Brain microvascular endothelial cell (primary cell): ENCODE measurements at regions not wholly inside any gene's neighbourhood (a gene's known extent, or its start where the extent isn't known, plus 50 kb on each side); places are given as distances from the start of the nearest gene placed in this dataset.

Experiments
- DNase-seq: peaks from one replicate; pipeline ENCODE4 v3.0.0-alpha.2; 2020
- H3K27ac ChIP-seq: fragments of 250-450 bp; sonication (Bioruptor Pico); 2 replicates; pipeline ENCODE4 v1.5.1; 2020; ENCODE audit warnings: mild to moderate bottlenecking, moderate library complexity
- H3K27me3 ChIP-seq: fragments of 250-450 bp; sonication (Bioruptor Pico); replicated peaks from 2 replicates; pipeline ENCODE4 v1.5.1; 2020; ENCODE audit warnings: mild to moderate bottlenecking
- H3K36me3 ChIP-seq: fragments of 250-450 bp; sonication (Bioruptor Pico); replicated peaks from 2 replicates; pipeline ENCODE4 v1.5.1; 2020; ENCODE audit warnings: mild to moderate bottlenecking
- H3K4me3 ChIP-seq: 2 replicates; pipeline ENCODE4 v1.5.1; 2011; ENCODE audit warnings: low read depth, mild to moderate bottlenecking, control low read depth, low read length, moderate library complexity
- CTCF ChIP-seq: IDR thresholded peaks from 2 replicates; pipeline ENCODE4 v1.5.1; 2011; ENCODE audit warnings: low read depth, mild to moderate bottlenecking, moderate library complexity, low read length, control low read depth, inconsistent platforms; ENCODE audit errors: missing control alignments
- in situ Hi-C: cut with HindIII; loops from 2 replicates; pipeline ENCODE4 v1.10.0; 2017; ENCODE audit warnings: low sequenced_read_pairs, low pct_ligation_motif_present

GRCh38 chr18:78643981-78644380 is 335.6 kb upstream of the SALL3 start:
- in situ Hi-C loops = no loop called here
- DNase-seq = no peak
- TF ChIP-seq CTCF = no peak
- H3K27ac ChIP-seq = no peak overlapping the region
- H3K36me3 ChIP-seq = no peaks in the 10 kb centered on the region
- H3K4me3 ChIP-seq = no peak overlapping the region
- no peaks in the 10 kb centered on the region for H3K27me3 ChIP-seq

- no peak overlapping the region for H3K4me3 ChIP-seq
- H3K27ac ChIP-seq = no peak overlapping the region
- no peaks in the 10 kb centered on the region for H3K27me3 ChIP-seq
- no peaks in the 10 kb centered on the region for H3K36me3 ChIP-seq
- DNase-seq = no peak
- in situ Hi-C loops = no loop called here
- TF ChIP-seq CTCF = no peak
Observed at GRCh38 chr18:78645216-78645615, 334.4 kb upstream of the SALL3 start.

- H3K27me3 ChIP-seq = no peaks in the 10 kb centered on the region
- in situ Hi-C loops = no loop called here
Observed at GRCh38 chr18:78647018-78647417, 332.6 kb upstream of the SALL3 start.

GRCh38 chr18:78649421-78649820 is 330.2 kb upstream of the SALL3 start:
- in situ Hi-C loops = no loop called here
- Histone ChIP-seq H3K36me3 (no peaks in the 10 kb centered on the region), H3K27ac (no peak overlapping the region), H3K27me3 (no peaks in the 10 kb centered on the region), H3K4me3 (no peak overlapping the region)
- no peak for DNase-seq
- TF ChIP-seq CTCF = no peak

More at GRCh38 chr18:78647018-78647417, 332.6 kb upstream of the SALL3 start:
- Histone ChIP-seq H3K36me3 (no peaks in the 10 kb centered on the region), H3K27ac (no peak overlapping the region), H3K4me3 (no peak overlapping the region)
- no peak for TF ChIP-seq CTCF
- DNase-seq = no peak

- H3K27me3 ChIP-seq = no peaks in the 10 kb centered on the region
- no peak overlapping the region for H3K27ac ChIP-seq
- TF ChIP-seq CTCF = no peak
- in situ Hi-C loops = no loop called here
- H3K4me3 ChIP-seq = no peak overlapping the region
- no peak for DNase-seq
- no peaks in the 10 kb centered on the region for H3K36me3 ChIP-seq
Observed at GRCh38 chr18:78650926-78651325, 328.7 kb upstream of the SALL3 start.

- Histone ChIP-seq H3K27me3 (no peaks in the 10 kb centered on the region), H3K4me3 (no peak overlapping the region), H3K36me3 (no peaks in the 10 kb centered on the region), H3K27ac (no peak overlapping the region)
- in situ Hi-C loops = no loop called here
- TF ChIP-seq CTCF = no peak
- DNase-seq = no peak
Observed at GRCh38 chr18:78652001-78652545, 327.5 kb upstream of the SALL3 start.
